GM18508 (cell line): ENCODE measurements at regions not wholly inside any gene's neighbourhood (a gene's known extent, or its start where the extent isn't known, plus 50 kb on each side); places are given as distances from the start of the nearest gene placed in this dataset.

Source experiments
- ATAC-seq: cut with Tn5 transposase; IDR thresholded peaks from one replicate; pipeline ENCODE4 v1.9.1; 2021; ENCODE audit warnings: moderate number of reproducible peaks; ENCODE audit not compliant: insufficient read depth, unreplicated experiment

GRCh38 chr2:54360055-54360792, 95.9 kb upstream of the SPTBN1 start:
- no peak for ATAC-seq

GRCh38 chr2:54364409-54364808, 91.7 kb upstream of the SPTBN1 start:
- ATAC-seq = no peak

- no peak for ATAC-seq
These were observed 90.5 kb upstream of the SPTBN1 start for GRCh38 chr2:54365661-54366060.

- no peak for ATAC-seq
These were observed 89.4 kb upstream of the SPTBN1 start for GRCh38 chr2:54366487-54367280.

DNA sequence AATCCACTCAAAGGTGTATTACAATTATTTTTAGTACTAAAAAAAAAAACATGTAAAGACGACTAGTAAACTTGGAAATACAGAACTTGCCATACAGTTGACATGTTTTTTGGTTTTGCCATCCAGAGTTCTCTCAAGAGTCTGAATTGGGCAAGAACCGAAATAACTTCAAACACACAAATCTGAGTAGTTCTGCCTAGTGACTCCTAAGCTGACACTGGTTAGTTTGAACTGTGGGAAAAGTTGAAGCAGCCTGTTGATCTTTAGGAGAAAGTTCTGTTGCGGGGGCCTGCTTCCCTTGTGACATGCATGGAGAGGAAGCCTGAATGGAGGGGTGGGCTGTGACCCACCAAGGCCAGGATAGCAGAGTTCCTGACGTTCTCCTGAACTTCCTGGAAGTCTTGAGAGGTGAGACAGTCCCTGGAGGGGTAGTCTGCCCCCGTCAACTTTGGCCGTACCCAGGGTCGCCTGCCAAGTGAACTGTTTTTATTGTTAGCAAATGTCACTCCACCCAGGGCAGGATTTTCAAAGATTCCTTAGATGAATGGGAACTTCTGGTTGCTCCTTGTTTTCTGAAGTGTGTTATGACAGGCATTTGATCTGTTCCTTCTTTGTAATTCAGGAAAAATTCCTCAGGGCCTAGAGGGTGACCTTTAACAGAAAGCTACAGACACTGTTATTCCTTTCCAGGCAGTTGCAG, 85.6 kb upstream of the SPTBN1 start:
- no peak for ATAC-seq

- no peak for ATAC-seq
These were observed 84.6 kb upstream of the SPTBN1 start for GRCh38 chr2:54371460-54372065.

GRCh38 chr2:54372361-54372760, 83.8 kb upstream of the SPTBN1 start:
- no peak for ATAC-seq

DNA sequence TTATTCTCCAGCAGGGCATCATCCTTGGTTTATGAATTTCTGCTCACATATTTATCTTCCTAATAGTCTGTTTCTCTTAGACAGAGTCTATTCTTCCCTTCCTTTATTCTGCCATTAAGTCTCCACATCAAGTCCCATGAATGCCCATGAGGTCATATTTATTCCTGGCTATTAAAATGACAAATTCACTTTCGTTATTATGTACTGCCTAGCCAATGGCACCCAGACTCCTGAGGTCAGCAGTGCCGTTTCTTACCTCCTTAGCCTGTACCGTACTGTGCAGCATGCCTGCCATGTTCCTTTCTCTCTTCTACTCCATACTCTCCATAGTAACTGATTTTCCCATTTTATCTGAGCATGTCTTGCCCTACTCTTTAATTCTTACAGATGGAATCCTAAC, 82.3 kb upstream of the SPTBN1 start:
- no peak for ATAC-seq

DNA sequence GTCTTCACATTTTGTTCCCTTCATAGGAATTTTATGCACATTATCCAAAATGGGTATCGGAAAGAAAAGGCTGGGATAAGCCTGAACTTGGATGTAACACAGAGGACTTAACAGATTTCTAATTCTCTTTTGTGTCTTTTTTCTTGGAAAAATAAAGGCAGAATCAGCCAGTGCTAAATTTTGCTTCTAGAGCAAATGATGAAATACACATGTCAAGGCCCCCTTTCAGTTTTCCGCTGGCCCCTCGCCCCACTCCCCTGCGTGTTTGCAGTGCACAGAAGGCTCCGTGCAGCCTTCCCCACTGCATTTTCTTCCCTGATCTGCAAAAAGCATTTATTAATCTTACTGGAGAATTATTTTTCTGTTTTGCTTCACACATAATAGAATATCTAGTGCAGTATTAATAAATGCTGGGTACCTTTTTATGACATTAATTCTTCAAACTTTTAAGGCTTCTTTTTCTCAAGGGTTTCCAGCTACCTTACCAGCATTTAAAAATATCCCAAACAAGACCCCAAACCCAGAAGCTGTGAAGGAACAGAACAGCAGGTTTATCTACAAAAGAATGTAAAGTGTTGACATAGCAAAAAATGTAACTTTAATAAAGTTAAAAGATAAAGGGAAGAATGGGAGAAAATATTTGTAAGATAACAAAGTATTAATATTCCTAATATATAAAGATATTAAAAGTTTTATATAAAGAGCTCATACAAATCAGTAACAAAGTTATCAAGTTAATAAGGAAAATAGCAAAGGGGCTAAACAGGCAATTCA, 81.3 kb upstream of the SPTBN1 start:
- no peak for ATAC-seq

- no peak for ATAC-seq
These were observed 78.7 kb upstream of the SPTBN1 start for GRCh38 chr2:54377451-54377850.

DNA sequence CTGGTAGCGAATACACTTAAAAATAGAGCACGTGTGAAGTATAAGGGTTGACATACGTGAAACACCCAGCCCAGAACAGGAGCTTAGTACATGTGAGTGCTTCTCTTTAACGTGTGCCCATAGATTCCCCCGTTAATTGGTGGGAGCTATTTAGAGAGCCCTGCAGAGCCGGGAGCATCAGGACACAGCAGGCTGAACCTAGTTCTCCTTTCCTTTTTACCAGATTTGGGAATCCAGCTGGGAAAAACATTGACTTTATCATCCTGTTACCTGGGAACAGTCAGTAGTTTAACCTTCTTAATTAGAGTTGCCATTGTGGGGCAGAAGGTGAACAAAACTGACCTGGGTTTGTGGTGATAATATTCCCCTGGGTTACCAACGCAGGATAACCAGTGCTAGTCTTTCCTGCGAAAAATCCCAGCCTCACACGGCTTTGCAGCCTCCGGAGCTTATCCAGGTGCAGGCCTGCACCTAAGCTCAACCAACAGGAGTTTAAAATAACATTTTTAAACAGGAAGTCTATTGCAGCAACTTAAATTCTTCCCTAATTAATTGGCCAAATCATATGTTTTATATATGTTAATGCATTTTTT, 78.1 kb upstream of the SPTBN1 start:
- no peak for ATAC-seq

DNA sequence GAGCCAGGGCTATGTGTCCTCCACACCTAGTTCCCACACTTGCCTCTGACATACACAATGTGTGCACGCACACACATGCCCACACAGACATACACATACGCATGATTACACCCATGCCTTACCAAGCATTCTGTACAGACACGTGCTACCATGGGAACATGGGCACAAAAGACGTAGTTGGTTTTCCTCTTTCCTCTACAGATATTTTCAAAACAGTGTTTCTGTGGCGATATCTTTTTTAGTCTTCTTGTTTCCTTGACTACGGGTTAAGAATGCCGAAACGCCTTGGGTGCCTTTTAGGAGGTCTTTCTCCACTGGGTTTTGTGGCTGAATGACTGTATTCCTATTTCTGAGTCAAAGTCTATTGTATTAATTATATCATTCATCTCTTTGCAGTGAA, 75.5 kb upstream of the SPTBN1 start:
- ATAC-seq = no peak

DNA sequence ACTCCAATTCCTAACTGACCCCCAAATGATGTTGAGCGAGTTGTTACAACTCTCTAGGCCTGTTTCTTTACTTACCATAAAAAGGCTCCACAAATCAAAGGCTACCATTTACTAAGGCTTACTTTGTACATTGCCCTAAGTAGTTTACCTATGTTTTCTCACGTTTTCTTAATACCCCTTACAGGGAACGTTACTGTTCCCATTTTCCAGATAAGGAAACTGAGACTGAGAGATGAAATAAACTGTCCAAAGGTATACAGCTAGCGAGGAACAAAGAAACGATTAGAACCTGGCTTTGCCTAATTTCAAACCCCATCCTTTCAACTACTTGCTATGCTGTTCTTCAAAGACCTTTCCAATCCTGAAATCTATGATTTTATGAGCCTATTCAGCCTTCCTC, 74.8 kb upstream of the SPTBN1 start:
- no peak for ATAC-seq

GRCh38 chr2:54382601-54383000, 73.5 kb upstream of the SPTBN1 start:
- ATAC-seq = no peak

DNA sequence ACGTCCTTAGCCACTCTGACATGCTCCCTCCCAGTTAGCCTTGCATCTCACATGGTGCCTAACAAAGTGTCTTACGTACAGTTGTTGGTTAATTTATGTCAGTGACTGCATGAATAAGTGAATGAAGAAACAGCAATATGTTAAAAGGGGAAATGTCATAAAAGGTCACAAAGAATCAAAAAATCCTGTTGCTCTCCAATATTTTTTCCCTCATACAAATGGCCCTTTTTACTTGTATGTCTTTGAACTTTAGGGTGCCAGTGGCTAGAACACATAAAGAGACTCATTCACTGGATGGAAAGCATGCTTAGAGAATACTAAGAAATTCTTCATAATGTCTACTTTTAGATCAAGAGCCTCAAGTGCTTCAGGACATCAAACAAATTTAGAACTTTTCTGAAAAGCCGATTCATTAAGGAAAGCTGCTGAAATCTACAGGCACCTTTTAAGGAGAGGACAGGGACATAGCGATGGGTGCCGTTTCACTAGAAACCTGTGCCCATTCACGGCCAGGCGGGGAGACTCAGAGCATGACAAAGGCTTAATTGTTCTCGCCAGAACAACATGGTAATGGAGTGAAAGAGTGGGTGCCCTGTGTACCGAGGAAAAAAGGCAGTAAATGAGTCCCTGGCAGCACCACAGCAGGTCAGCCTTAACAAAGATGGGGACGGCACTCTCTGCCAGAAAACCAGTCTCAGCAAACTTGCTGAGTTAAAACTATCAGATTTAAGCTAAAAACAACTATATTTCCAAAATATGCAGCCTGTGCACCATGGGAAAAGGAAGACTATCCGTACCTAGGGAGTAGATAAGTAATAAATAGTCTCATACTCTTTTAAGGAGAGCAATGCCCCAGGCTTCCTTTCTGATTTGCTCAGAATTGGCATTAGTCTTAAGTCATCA, 71.6 kb upstream of the SPTBN1 start:
- ATAC-seq = no peak

DNA sequence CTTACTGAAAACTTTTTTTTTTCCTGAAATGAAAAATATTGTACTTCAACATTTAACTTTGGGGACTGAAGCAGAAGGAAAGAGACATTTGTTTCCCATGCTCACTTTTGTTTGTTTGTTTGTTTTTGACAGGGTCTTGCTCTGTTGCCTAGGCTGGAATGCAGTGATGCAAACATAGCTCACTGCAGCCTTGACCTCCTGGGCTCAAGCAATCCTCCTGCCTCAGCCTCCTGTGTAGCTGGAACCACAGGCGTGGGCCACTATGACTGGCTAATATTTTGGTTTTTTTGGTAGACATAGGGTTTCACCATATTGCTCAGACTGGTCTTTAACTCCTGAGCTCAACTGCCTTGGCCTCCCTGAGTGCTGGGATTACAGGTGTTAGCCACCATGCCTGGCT, 70.9 kb upstream of the SPTBN1 start:
- ATAC-seq = no peak

DNA sequence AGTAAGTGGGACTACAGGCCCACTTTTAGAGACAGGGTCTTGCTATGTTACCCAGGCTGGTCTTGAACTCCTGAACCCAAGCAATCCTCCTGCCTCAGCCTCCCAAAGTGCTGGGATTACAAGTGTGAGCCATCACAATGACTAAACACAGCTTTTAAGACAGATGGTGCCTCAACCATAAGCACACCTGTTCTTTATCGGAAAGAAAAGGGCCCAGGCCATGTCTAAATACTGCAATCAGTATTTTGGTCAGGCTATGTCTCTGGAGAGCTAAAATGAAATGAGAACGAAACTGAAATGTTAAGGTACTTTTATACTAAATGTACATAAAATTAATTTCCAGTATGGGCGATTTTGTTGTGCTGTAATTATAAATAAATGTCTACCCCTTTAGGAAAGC, 69.5 kb upstream of the SPTBN1 start:
- ATAC-seq = peak; percentile 23

- ATAC-seq = peak; percentile 83
These were observed 68.8 kb upstream of the SPTBN1 start for GRCh38 chr2:54387059-54387991.
